CD4-positive, alpha-beta T cell treated with Interleukin-10 for 1 hour (primary cell): ENCODE measurements at regions not wholly inside any gene's neighbourhood (a gene's known extent, or its start where the extent isn't known, plus 50 kb on each side); places are given as distances from the start of the nearest gene placed in this dataset.
"Not testable (repeated sequence)": the region's sequence is repeated elsewhere in the genome, so short reads cannot be mapped to it uniquely, and the experiment has no call there.

Experiments used
- DNase-seq: peaks from one replicate; pipeline ENCODE4 v3.0.0-alpha.2; 2020

- no peak for DNase-seq
Observed at GRCh38 chr3:177463863-177464262, 266.6 kb upstream of the TBL1XR1 start.

GRCh38 chr3:177464392-177465256 lies 267.3 kb upstream of the TBL1XR1 start:
- DNase-seq: no peak

GRCh38 chr3:177465257-177465642 lies 268.0 kb upstream of the TBL1XR1 start:
- no peak for DNase-seq

GRCh38 chr3:177466074-177466473 lies 268.8 kb upstream of the TBL1XR1 start:
- no peak for DNase-seq

GRCh38 chr3:177466622-177467021 lies 269.3 kb upstream of the TBL1XR1 start:
- DNase-seq: not testable (repeated sequence)

- no peak for DNase-seq
Observed at GRCh38 chr3:177467247-177467985, 270.1 kb upstream of the TBL1XR1 start.

GRCh38 chr3:177468331-177468730 lies 271.0 kb upstream of the TBL1XR1 start:
- no peak for DNase-seq

GRCh38 chr3:177468816-177469215 lies 271.5 kb upstream of the TBL1XR1 start:
- DNase-seq: no peak

- DNase-seq: no peak
Observed at GRCh38 chr3:177469216-177469615, 271.9 kb upstream of the TBL1XR1 start.

- DNase-seq: no peak
Observed at GRCh38 chr3:177470197-177470941, 273.1 kb upstream of the TBL1XR1 start.

- DNase-seq: no peak
Observed at GRCh38 chr3:177471733-177472480, 274.6 kb upstream of the TBL1XR1 start.

- no peak for DNase-seq
Observed at GRCh38 chr3:177473184-177473583, 275.9 kb upstream of the TBL1XR1 start.

GRCh38 chr3:177473903-177474302 lies 276.6 kb upstream of the TBL1XR1 start:
- DNase-seq: no peak

GRCh38 chr3:177474652-177475355 lies 277.5 kb upstream of the TBL1XR1 start:
- DNase-seq: no peak

GRCh38 chr3:177475356-177475665 lies 278.0 kb upstream of the TBL1XR1 start:
- DNase-seq: no peak

- no peak for DNase-seq
Observed at GRCh38 chr3:177476495-177476894, 279.2 kb upstream of the TBL1XR1 start.

- no peak for DNase-seq
Observed at GRCh38 chr3:177476921-177477435, 279.7 kb upstream of the TBL1XR1 start.

- DNase-seq: no peak
Observed at GRCh38 chr3:177478170-177478867, 281.0 kb upstream of the TBL1XR1 start.

GRCh38 chr3:177479630-177480029 lies 282.3 kb upstream of the TBL1XR1 start:
- DNase-seq: no peak

- DNase-seq: no peak
Observed at GRCh38 chr3:177481329-177481728, 284.0 kb upstream of the TBL1XR1 start.

GRCh38 chr3:177482048-177482691 lies 284.9 kb upstream of the TBL1XR1 start:
- no peak for DNase-seq
